H1 (cell line): ENCODE measurements at regions not wholly inside any gene's neighbourhood (a gene's known extent, or its start where the extent isn't known, plus 50 kb on each side); places are given as distances from the start of the nearest gene placed in this dataset.

Experiments
- TF ChIP-seq, protein P1 (sequence below), 3 experiments: IDR thresholded peaks; 1 replicate in 2 of 3; 2 replicates in 1 of 3; pipeline versions ENCODE4 v1.5.1 to v1.6.1; 2011; ENCODE audit warnings: low read length in 3 of 3, mild to moderate bottlenecking in 3 of 3, inconsistent platforms in 2 of 3, low read depth in 1 of 3, moderate library complexity in 1 of 3; ENCODE audit not compliant: insufficient read depth in 1 of 3; ENCODE audit errors: control extremely low read depth in 1 of 3

DNA sequence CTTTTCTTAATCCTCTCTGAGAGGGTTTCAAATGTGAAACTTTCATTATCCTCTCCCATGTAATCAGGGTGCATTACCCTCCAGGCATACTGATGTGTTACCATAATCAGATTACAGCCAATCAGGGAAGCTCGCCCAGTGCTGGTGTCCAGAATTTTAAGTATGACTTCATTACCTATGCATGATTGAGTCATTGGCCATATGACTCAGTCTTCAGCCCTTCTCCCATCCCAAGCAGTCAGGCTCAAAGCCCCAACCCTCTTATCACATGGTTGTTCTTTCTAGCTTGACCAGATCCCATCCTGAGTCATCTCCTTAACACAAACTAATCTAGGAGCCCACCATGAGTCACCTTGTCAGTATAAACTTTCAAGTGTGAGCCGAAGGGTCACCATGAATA, 1668.1 kb upstream of the AGA start (continued):
- TF ChIP-seq, protein P1, sequence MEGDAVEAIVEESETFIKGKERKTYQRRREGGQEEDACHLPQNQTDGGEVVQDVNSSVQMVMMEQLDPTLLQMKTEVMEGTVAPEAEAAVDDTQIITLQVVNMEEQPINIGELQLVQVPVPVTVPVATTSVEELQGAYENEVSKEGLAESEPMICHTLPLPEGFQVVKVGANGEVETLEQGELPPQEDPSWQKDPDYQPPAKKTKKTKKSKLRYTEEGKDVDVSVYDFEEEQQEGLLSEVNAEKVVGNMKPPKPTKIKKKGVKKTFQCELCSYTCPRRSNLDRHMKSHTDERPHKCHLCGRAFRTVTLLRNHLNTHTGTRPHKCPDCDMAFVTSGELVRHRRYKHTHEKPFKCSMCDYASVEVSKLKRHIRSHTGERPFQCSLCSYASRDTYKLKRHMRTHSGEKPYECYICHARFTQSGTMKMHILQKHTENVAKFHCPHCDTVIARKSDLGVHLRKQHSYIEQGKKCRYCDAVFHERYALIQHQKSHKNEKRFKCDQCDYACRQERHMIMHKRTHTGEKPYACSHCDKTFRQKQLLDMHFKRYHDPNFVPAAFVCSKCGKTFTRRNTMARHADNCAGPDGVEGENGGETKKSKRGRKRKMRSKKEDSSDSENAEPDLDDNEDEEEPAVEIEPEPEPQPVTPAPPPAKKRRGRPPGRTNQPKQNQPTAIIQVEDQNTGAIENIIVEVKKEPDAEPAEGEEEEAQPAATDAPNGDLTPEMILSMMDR (IDR thresholded peaks at IDR 0.05; ENCODE audit: control extremely low read depth in 1 of 3, insufficient read depth in 1 of 3, low read depth in 1 of 3, low read length in 3 of 3), result no peak
